ENCODE measurements at regions not wholly inside any gene's neighbourhood (a gene's known extent, or its start where the extent isn't known, plus 50 kb on each side); places are given as distances from the start of the nearest gene placed in this dataset.

DNA sequence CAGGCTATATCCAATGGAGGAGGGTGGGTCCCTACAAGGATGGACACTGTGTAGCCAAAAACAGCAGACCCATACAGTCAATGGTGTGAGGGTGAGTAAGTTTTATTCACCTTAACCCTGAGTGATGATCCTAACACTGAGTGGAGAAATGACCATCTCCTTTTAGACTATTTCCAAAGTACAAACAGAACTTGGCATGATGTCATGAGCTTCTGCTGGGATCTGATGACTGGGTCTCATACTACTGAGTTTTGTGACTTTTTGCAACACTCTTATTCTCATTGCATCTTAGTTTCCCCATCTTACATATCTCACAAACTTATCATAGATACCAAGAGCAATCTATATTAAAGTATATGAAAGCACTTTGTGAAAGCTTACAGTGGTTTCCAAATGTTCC lies 330.3 kb upstream of the CFAP20DC start:
- TF ChIP-seq, protein P1, sequence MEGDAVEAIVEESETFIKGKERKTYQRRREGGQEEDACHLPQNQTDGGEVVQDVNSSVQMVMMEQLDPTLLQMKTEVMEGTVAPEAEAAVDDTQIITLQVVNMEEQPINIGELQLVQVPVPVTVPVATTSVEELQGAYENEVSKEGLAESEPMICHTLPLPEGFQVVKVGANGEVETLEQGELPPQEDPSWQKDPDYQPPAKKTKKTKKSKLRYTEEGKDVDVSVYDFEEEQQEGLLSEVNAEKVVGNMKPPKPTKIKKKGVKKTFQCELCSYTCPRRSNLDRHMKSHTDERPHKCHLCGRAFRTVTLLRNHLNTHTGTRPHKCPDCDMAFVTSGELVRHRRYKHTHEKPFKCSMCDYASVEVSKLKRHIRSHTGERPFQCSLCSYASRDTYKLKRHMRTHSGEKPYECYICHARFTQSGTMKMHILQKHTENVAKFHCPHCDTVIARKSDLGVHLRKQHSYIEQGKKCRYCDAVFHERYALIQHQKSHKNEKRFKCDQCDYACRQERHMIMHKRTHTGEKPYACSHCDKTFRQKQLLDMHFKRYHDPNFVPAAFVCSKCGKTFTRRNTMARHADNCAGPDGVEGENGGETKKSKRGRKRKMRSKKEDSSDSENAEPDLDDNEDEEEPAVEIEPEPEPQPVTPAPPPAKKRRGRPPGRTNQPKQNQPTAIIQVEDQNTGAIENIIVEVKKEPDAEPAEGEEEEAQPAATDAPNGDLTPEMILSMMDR (IDR thresholded peaks at IDR 0.05): no peak
- no peak for TF ChIP-seq POLR2A (IDR thresholded peaks at IDR 0.05)
